HG03060 (cell line): ENCODE measurements at regions not wholly inside any gene's neighbourhood (a gene's known extent, or its start where the extent isn't known, plus 50 kb on each side); places are given as distances from the start of the nearest gene placed in this dataset.
"Not testable (repeated sequence)": the region's sequence is repeated elsewhere in the genome, so short reads cannot be mapped to it uniquely, and the experiment has no call there.

ENCODE experiments used
- ATAC-seq: cut with Tn5 transposase; IDR thresholded peaks from one replicate; pipeline ENCODE4 v1.9.1; 2021; ENCODE audit warnings: low read depth, moderate number of reproducible peaks; ENCODE audit not compliant: unreplicated experiment

- no peak for ATAC-seq
Observed at GRCh38 chr13:40343550-40344269, 322.7 kb downstream of the FOXO1 start.

GRCh38 chr13:40344270-40345148, 321.9 kb downstream of the FOXO1 start:
- ATAC-seq = no peak

- no peak for ATAC-seq
Observed at GRCh38 chr13:40345149-40345514, 321.3 kb downstream of the FOXO1 start.

- no peak for ATAC-seq
Observed at GRCh38 chr13:40345654-40346372, 320.6 kb downstream of the FOXO1 start.

- no peak for ATAC-seq
Observed at GRCh38 chr13:40346592-40346991, 319.8 kb downstream of the FOXO1 start.

GRCh38 chr13:40348096-40348679, 318.3 kb downstream of the FOXO1 start:
- no peak for ATAC-seq

- ATAC-seq = no peak
Observed at GRCh38 chr13:40350283-40350992, 316.0 kb downstream of the FOXO1 start.

GRCh38 chr13:40351537-40352379, 314.7 kb downstream of the FOXO1 start:
- no peak for ATAC-seq

- ATAC-seq = no peak
Observed at GRCh38 chr13:40352380-40352778, 314.1 kb downstream of the FOXO1 start.

- ATAC-seq = no peak
Observed at GRCh38 chr13:40352802-40353562, 313.5 kb downstream of the FOXO1 start.

- no peak for ATAC-seq
Observed at GRCh38 chr13:40355126-40355724, 311.2 kb downstream of the FOXO1 start.

GRCh38 chr13:40356011-40356410, 310.4 kb downstream of the FOXO1 start:
- ATAC-seq = no peak

GRCh38 chr13:40356458-40356857, 310.0 kb downstream of the FOXO1 start:
- ATAC-seq = not testable (repeated sequence)

- no peak for ATAC-seq
Observed at GRCh38 chr13:40362502-40362901, 303.9 kb downstream of the FOXO1 start.

- no peak for ATAC-seq
Observed at GRCh38 chr13:40363653-40364052, 302.8 kb downstream of the FOXO1 start.

GRCh38 chr13:40366119-40366518, 300.3 kb downstream of the FOXO1 start:
- no peak for ATAC-seq

- ATAC-seq = no peak
Observed at GRCh38 chr13:40368127-40368891, 298.1 kb downstream of the FOXO1 start.
